ENCODE measurements at regions not wholly inside any gene's neighbourhood (a gene's known extent, or its start where the extent isn't known, plus 50 kb on each side); places are given as distances from the start of the nearest gene placed in this dataset.

- TF ChIP-seq CTCF (conservative IDR thresholded peaks at IDR 0.05; ENCODE audit: low read depth, low read length) (no peak), RFX5 (IDR thresholded peaks at IDR 0.05; ENCODE audit: low read depth, low read length) (no peak), SMC3 (IDR thresholded peaks at IDR 0.05; ENCODE audit: low read depth, low read length) (no peak), POLR2A (IDR thresholded peaks at IDR 0.05; ENCODE audit: low read depth, low read length) (no peak), RCOR1 (IDR thresholded peaks at IDR 0.05; ENCODE audit: insufficient replicate concordance, low read length) (no peak), RAD21 (IDR thresholded peaks at IDR 0.05; ENCODE audit: low read length) (no peak), MAZ (IDR thresholded peaks at IDR 0.05; ENCODE audit: borderline replicate concordance, low read depth, low read length) (no peak), MXI1 (IDR thresholded peaks at IDR 0.05; ENCODE audit: borderline replicate concordance, low read depth, low read length) (no peak), BHLHE40 (IDR thresholded peaks at IDR 0.05; ENCODE audit: low read depth, low read length) (no peak), CEBPB (IDR thresholded peaks at IDR 0.05; ENCODE audit: low read depth, low read length) (no peak)
Measured at GRCh38 chr9:107861075-107861474, 371.5 kb upstream of the KLF4 start.
